Ishikawa (cell line): ENCODE measurements at regions not wholly inside any gene's neighbourhood (a gene's known extent, or its start where the extent isn't known, plus 50 kb on each side); places are given as distances from the start of the nearest gene placed in this dataset.

Experiments
- CEBPB ChIP-seq: IDR thresholded peaks from 2 replicates; pipeline ENCODE4 v1.6.1; 2012
- CREB1 ChIP-seq: IDR thresholded peaks from 2 replicates; pipeline ENCODE4 v1.6.1; 2012; ENCODE audit warnings: low read depth
- EGR1 ChIP-seq: IDR thresholded peaks from 2 replicates; pipeline ENCODE4 v1.6.1; 2012
- EP300 ChIP-seq: IDR thresholded peaks from 2 replicates; pipeline ENCODE4 v1.6.1; 2012; ENCODE audit warnings: borderline replicate concordance
- FOXM1 ChIP-seq: IDR thresholded peaks from 2 replicates; pipeline ENCODE4 v1.6.1; 2012; ENCODE audit warnings: low read depth, borderline replicate concordance
- NFIC ChIP-seq: IDR thresholded peaks from 2 replicates; pipeline ENCODE4 v1.6.1; 2012
- RAD21 ChIP-seq: IDR thresholded peaks from 2 replicates; pipeline ENCODE4 v1.6.1; 2012; ENCODE audit warnings: low read depth
- TAF1 ChIP-seq: IDR thresholded peaks from 2 replicates; pipeline ENCODE4 v1.6.1; 2012; ENCODE audit warnings: low read depth, mild to moderate bottlenecking
- TCF12 ChIP-seq: IDR thresholded peaks from 2 replicates; pipeline ENCODE4 v1.6.1; 2012; ENCODE audit warnings: low read depth
- TEAD4 ChIP-seq: IDR thresholded peaks from 2 replicates; pipeline ENCODE4 v1.6.1; 2012
- YY1 ChIP-seq: IDR thresholded peaks from 2 replicates; pipeline ENCODE4 v1.6.1; 2012; ENCODE audit warnings: low read depth
- ZBTB7A ChIP-seq: IDR thresholded peaks from 2 replicates; pipeline ENCODE4 v1.6.1; 2012; ENCODE audit warnings: low read depth
- TF ChIP-seq, protein P1 (sequence below): IDR thresholded peaks from 2 replicates; pipeline ENCODE4 v1.6.1; 2012; ENCODE audit warnings: low read depth, mild to moderate bottlenecking
- TF ChIP-seq, protein P2 (sequence below): IDR thresholded peaks from 2 replicates; pipeline ENCODE4 v1.6.1; 2012
- TF ChIP-seq, protein P3 (sequence below): IDR thresholded peaks from 2 replicates; pipeline ENCODE4 v1.6.1; 2012

DNA sequence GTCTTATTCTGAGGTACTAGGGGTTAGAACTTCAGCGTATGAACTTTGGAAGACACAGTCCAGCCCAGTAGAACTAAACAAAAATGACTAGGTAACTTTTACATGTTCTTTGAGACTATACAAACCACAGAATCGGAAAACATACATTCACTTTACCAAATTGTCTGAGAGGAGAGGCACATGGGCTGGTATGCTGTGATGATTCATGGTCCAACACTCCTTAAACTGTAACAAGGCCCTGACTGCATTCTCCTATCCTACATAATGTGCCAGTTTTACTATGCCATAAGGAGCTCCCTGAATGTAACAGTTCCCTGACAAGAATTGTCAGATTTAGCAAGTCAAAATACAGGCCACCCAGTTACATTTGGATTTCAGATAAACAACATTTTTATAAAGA lies 640.0 kb downstream of the RAB28 start:
- TF ChIP-seq ZBTB7A (no peak), CEBPB (no peak), NFIC (no peak), TEAD4 (no peak), TCF12 (no peak)
- TF ChIP-seq, protein P1, sequence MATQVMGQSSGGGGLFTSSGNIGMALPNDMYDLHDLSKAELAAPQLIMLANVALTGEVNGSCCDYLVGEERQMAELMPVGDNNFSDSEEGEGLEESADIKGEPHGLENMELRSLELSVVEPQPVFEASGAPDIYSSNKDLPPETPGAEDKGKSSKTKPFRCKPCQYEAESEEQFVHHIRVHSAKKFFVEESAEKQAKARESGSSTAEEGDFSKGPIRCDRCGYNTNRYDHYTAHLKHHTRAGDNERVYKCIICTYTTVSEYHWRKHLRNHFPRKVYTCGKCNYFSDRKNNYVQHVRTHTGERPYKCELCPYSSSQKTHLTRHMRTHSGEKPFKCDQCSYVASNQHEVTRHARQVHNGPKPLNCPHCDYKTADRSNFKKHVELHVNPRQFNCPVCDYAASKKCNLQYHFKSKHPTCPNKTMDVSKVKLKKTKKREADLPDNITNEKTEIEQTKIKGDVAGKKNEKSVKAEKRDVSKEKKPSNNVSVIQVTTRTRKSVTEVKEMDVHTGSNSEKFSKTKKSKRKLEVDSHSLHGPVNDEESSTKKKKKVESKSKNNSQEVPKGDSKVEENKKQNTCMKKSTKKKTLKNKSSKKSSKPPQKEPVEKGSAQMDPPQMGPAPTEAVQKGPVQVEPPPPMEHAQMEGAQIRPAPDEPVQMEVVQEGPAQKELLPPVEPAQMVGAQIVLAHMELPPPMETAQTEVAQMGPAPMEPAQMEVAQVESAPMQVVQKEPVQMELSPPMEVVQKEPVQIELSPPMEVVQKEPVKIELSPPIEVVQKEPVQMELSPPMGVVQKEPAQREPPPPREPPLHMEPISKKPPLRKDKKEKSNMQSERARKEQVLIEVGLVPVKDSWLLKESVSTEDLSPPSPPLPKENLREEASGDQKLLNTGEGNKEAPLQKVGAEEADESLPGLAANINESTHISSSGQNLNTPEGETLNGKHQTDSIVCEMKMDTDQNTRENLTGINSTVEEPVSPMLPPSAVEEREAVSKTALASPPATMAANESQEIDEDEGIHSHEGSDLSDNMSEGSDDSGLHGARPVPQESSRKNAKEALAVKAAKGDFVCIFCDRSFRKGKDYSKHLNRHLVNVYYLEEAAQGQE, result no peak
- TF ChIP-seq, protein P2, sequence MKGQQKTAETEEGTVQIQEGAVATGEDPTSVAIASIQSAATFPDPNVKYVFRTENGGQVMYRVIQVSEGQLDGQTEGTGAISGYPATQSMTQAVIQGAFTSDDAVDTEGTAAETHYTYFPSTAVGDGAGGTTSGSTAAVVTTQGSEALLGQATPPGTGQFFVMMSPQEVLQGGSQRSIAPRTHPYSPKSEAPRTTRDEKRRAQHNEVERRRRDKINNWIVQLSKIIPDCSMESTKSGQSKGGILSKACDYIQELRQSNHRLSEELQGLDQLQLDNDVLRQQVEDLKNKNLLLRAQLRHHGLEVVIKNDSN, result no peak
- TF ChIP-seq, protein P3, sequence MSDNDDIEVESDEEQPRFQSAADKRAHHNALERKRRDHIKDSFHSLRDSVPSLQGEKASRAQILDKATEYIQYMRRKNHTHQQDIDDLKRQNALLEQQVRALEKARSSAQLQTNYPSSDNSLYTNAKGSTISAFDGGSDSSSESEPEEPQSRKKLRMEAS, result no peak

DNA sequence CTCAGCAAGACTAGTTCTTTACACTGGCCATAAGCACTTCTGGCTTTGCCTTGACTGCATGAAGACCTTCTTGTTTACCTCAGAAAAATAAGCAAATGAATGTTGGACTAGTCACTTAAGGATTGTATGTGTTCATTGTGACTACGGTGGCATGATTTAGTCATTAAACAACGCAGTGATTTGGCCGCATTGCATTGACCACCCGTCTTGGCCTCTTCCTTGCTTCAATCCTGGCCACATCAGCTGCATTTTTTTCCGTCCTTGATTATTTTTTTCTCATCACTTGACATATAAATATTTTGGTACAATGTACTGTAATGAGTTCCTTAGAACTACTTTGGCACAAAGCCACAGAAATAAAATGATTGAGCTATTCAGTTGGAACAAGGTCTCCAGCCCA lies 656.2 kb downstream of the RAB28 start:
- TF ChIP-seq EP300 (no peak), TAF1 (no peak), TEAD4 (no peak), YY1 (no peak), EGR1 (no peak), NFIC (no peak), ZBTB7A (no peak), CEBPB (no peak), TCF12 (no peak), FOXM1 (no peak)
- TF ChIP-seq, protein P2, result no peak
- TF ChIP-seq, protein P1, result no peak
- TF ChIP-seq, protein P3, result no peak

DNA sequence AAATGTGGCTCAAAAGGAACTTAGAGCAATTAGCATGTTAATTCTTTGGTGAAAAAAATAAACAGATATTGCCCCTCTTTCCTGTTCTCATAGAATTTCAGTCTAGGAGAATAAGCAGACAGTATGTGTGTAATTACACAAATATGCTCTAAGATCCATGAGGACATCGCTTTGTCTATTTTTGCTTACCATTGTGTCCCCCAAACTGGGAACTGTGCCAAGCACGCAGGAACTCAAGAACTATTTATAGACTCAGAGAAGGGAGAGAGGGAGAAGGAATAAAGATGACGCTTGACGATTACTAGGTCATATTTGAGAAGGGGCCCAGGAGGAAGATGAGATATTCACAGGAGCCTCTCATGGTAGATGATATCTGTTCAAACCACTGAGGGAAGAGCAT lies 692.6 kb downstream of the RAB28 start:
- no peak for TF ChIP-seq EP300
- no peak for TF ChIP-seq FOXM1
- TF ChIP-seq RAD21, result no peak
- TF ChIP-seq NFIC, result no peak
- no peak for TF ChIP-seq YY1
- TF ChIP-seq CREB1, result no peak
- TF ChIP-seq EGR1, result no peak
- TF ChIP-seq ZBTB7A, result no peak
- TF ChIP-seq, protein P1, result no peak

DNA sequence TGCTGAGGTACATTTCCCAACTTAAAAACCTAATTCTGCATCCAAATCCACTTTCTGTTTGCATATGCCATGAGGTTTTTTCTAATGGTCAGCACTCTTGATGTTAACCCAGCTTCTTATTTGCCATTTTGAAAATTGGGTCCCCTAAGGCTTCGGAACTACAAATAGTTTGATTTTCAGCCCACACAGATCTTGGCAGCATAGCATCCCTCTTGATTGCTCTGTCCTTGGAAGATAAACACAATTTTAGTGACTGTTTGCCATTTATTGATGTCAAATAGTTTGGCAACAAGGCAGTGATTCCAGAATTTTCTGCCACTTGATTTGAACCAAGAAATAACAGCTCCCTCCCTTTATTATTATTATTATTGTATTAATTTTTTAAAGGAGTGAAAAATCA lies 696.9 kb downstream of the RAB28 start:
- no peak for TF ChIP-seq NFIC
- TF ChIP-seq TEAD4, result no peak
- no peak for TF ChIP-seq EGR1
- no peak for TF ChIP-seq ZBTB7A
- TF ChIP-seq, protein P1, result no peak
- no peak for TF ChIP-seq TAF1
